MM.1S (cell line): ENCODE measurements at regions not wholly inside any gene's neighbourhood (a gene's known extent, or its start where the extent isn't known, plus 50 kb on each side); places are given as distances from the start of the nearest gene placed in this dataset.

ENCODE experiments used
- EZH2phosphoT487 ChIP-seq: fragments of 300-600 bp; sonication (generic); IDR thresholded peaks from 2 replicates; pipeline ENCODE4 v1.6.1; 2018; ENCODE audit warnings: antibody characterized with exemption, low read length
- TF ChIP-seq, protein P1 (sequence below): fragments of 300-600 bp; sonication (generic); IDR thresholded peaks from 2 replicates; pipeline ENCODE4 v1.5.1; 2016; ENCODE audit warnings: antibody characterized with exemption, low read length, mixed read lengths

DNA sequence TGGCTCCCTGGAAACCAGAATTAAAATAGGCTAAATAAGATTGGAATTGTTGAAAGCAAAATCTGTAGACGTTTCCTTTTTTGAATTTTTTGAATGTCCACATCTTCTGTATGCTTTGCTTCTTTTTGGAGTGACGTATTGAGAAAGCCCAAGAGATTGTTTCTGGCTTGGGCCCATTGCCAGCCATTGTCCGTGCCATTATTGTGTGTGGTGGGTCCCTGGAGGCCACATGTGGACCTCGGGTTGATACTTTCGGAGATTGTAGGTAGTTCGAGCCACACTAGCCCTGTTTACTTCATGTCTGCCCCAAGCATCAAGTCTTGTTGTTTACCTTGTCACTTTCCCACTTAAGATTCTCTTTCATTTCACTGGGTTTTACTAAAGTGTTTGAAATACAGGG, 106.0 kb downstream of the PALM2AKAP2 start:
- TF ChIP-seq, protein P1, sequence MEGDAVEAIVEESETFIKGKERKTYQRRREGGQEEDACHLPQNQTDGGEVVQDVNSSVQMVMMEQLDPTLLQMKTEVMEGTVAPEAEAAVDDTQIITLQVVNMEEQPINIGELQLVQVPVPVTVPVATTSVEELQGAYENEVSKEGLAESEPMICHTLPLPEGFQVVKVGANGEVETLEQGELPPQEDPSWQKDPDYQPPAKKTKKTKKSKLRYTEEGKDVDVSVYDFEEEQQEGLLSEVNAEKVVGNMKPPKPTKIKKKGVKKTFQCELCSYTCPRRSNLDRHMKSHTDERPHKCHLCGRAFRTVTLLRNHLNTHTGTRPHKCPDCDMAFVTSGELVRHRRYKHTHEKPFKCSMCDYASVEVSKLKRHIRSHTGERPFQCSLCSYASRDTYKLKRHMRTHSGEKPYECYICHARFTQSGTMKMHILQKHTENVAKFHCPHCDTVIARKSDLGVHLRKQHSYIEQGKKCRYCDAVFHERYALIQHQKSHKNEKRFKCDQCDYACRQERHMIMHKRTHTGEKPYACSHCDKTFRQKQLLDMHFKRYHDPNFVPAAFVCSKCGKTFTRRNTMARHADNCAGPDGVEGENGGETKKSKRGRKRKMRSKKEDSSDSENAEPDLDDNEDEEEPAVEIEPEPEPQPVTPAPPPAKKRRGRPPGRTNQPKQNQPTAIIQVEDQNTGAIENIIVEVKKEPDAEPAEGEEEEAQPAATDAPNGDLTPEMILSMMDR: no peak
- no peak for TF ChIP-seq EZH2phosphoT487
